GM21360 (cell line): ENCODE measurements at regions not wholly inside any gene's neighbourhood (a gene's known extent, or its start where the extent isn't known, plus 50 kb on each side); places are given as distances from the start of the nearest gene placed in this dataset.
"Not testable (repeated sequence)": the region's sequence is repeated elsewhere in the genome, so short reads cannot be mapped to it uniquely, and the experiment has no call there.

Experiments
- ATAC-seq: cut with Tn5 transposase; IDR thresholded peaks from one replicate; pipeline ENCODE4 v1.9.1; 2021; ENCODE audit warnings: mild to moderate bottlenecking, moderate library complexity; ENCODE audit not compliant: unreplicated experiment

GRCh38 chr7:29696402-29696801 is 109.9 kb upstream of the WIPF3 start:
- not testable (repeated sequence) for ATAC-seq

GRCh38 chr7:29699723-29700122 is 106.6 kb upstream of the WIPF3 start:
- not testable (repeated sequence) for ATAC-seq

- ATAC-seq = not testable (repeated sequence)
Measured at GRCh38 chr7:29701540-29701939, 104.8 kb upstream of the WIPF3 start.

- ATAC-seq = not testable (repeated sequence)
Measured at GRCh38 chr7:29703830-29704229, 102.5 kb upstream of the WIPF3 start.

GRCh38 chr7:29709002-29709401 is 97.3 kb upstream of the WIPF3 start:
- ATAC-seq = not testable (repeated sequence)

GRCh38 chr7:29723127-29723526 is 83.2 kb upstream of the WIPF3 start:
- ATAC-seq = not testable (repeated sequence)

- ATAC-seq = no peak
Measured at GRCh38 chr7:29723599-29723998, 82.7 kb upstream of the WIPF3 start.

GRCh38 chr7:29729534-29730165 is 76.7 kb upstream of the WIPF3 start:
- not testable (repeated sequence) for ATAC-seq

GRCh38 chr7:29734246-29734731 is 72.0 kb upstream of the WIPF3 start:
- no peak for ATAC-seq

- ATAC-seq = not testable (repeated sequence)
Measured at GRCh38 chr7:29747645-29748245, 58.6 kb upstream of the WIPF3 start.

GRCh38 chr7:29748286-29749099 is 57.8 kb upstream of the WIPF3 start:
- ATAC-seq = no peak

GRCh38 chr7:29749701-29750321 is 56.5 kb upstream of the WIPF3 start:
- no peak for ATAC-seq

- not testable (repeated sequence) for ATAC-seq
Measured at GRCh38 chr7:29750373-29750940, 55.9 kb upstream of the WIPF3 start.

- not testable (repeated sequence) for ATAC-seq
Measured at GRCh38 chr7:29751012-29751411, 55.3 kb upstream of the WIPF3 start.

GRCh38 chr7:29754874-29755490 is 51.3 kb upstream of the WIPF3 start:
- ATAC-seq = no peak
